CD4-positive, alpha-beta T cell treated with Interleukin-6 for 4 hours (primary cell): ENCODE measurements at regions not wholly inside any gene's neighbourhood (a gene's known extent, or its start where the extent isn't known, plus 50 kb on each side); places are given as distances from the start of the nearest gene placed in this dataset.
A peak's percentile ranks its signal among the peaks of the same experiment; 100 is the strongest.
"Not testable (repeated sequence)": the region's sequence is repeated elsewhere in the genome, so short reads cannot be mapped to it uniquely, and the experiment has no call there.

ENCODE experiments used
- DNase-seq: peaks from one replicate; pipeline ENCODE4 v3.0.0-alpha.2; 2020; ENCODE audit warnings: mixed read lengths

DNA sequence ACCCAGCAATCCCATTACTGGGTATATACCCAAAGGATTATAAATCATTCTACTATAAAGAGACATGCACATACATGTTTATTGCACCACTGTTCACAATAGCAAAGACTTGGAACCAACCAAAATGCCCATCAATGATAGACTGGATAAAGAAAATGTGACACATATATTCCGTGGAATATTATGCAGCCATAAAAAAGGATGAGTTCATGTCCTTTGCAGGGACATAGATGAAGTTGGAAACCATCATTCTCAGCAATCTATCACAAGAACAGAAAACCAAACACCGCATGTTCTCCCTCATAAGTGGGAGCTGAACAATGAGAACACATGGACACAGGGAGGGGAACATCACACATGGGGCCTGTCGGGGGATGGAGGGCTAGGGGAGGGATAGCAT lies 113.2 kb upstream of the PRSS1 start:
- DNase-seq: not testable (repeated sequence)

- peak; percentile 63 for DNase-seq
Measured at GRCh38 chr7:142632271-142633134, 116.8 kb upstream of the PRSS1 start.

DNA sequence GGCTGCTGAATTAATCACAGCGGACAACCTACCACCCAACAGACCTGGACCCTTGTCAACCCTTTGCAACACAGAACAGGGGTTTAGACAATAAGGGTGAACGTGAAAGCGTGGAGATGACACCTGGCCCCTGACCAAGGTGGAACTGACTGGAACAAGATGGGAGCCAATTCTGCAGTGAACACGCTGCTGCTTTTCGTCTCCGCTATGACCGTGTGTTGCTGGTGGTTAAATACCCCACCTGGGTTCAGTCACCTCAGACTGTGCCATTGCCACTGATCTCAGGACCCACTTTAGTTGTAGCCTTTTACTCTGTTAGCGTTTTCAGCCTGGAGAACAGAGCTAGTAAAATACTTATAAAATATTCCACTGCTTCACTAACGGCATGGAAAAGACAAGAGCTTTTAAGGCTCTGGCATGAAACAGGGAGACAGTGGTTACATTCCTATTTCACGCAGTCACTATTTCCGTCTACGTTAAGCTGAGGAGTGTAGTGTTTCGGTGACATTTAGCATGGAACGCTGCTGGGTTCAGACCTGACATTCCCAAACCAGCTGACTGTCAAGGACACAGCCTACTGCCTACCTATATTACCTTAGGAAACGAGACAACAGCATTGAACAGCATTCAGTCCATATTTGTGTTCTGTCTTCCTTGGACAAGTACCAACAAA lies 119.5 kb upstream of the PRSS1 start:
- no peak for DNase-seq

GRCh38 chr7:142628945-142629344 lies 120.3 kb upstream of the PRSS1 start:
- DNase-seq: no peak

DNA sequence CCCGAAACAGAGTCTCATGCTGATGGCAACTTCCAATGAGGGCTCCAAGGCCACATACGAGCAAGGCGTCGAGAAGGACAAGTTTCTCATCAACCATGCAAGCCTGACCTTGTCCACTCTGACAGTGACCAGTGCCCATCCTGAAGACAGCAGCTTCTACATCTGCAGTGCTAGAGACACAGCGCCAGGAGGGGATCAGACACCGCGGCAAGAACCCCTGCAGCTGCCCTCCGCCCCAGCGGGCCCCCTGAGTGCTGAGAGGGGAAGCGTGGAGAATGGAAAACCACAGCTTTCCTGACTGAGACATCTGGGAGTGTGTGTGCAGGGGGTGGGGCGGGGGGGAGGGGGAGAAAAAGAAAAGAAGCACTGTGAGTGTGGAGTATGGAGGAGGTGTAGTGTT lies 122.0 kb upstream of the PRSS1 start:
- not testable (repeated sequence) for DNase-seq

- DNase-seq: peak; percentile 78
Measured at GRCh38 chr7:142626420-142627035, 122.7 kb upstream of the PRSS1 start.

- not testable (repeated sequence) for DNase-seq
Measured at GRCh38 chr7:142625216-142625615, 124.1 kb upstream of the PRSS1 start.

DNA sequence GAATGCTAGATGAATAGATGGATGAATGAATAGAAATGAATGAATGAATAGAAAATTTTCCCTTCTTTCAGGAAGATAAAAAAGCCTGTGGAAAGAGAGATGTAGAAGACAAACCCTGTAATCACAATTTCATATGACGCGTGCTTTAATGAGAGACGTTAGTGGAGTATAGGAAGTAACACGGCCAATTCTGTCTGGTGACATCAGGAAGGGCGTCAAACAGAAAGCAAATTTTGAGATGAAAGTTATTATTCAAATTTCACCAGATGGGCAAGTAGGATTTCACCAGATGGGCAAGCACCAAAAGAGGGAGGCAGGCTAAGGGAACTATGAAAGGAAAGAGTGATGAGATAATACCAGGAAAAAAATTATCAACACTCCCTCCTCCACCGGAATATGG lies 128.9 kb upstream of the PRSS1 start:
- no peak for DNase-seq

DNA sequence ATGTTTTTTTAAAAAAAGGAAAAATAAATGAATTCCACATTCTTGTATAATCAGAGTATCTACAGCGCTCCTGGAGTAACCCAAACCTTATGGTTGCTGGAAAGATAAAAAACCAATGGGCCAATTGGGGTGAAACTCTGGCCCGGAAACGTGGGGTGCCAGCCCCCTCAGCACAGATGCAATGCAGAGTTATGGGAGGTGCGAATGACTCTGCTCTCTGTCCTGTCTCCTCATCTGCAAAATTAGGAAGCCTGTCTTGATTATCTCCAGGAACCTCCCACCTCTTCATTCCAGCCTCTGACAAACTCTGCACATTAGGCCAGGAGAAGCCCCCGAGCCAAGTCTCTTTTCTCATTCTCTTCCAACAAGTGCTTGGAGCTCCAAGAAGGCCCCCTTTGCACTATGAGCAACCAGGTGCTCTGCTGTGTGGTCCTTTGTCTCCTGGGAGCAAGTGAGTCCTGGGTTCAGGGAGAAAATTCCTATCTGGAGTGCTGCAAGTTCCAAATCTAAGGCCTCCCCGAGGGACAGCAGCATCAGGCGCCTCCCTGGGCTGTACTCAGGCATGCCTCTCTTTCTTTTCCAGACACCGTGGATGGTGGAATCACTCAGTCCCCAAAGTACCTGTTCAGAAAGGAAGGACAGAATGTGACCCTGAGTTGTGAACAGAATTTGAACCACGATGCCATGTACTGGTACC lies 130.5 kb upstream of the PRSS1 start:
- peak; percentile 12 for DNase-seq

DNA sequence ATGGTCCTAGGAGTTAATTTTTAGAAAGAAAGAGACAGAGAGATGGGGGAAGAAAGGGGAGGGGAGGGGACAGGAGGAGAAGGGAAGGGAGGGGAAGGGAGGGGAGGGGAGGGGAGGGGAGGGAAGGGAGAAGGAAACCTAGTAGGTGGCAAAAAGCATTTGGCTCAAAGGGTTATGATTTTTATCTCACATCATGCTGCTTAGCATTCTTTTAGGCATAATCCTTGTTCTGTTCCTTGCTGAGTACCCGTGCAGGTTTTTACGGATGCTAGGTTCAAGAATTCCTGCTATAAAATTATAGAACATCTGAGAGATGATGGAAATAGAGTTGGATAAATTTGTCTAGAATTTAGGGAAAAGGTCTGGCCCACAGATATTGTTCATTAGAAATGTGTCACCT lies 132.4 kb upstream of the PRSS1 start:
- DNase-seq: no peak

- peak; percentile 18 for DNase-seq
Measured at GRCh38 chr7:142616121-142616643, 133.1 kb upstream of the PRSS1 start.

DNA sequence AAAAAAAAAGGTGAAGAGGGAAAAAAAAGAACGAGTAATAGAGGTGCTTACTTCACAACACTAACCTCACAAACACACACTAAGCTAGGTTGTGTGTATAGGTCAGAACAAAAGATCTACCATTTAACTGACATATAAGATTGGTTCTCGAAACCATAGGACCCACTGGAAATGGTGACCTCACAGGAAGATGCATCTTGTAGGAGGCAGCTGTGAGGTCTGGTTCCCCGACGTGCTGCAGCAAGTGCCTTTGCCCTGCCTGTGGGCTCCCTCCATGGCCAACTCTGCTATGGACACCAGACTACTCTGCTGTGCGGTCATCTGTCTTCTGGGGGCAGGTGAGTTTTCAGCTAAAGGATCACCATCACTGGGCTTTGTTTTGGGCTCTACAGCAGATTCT lies 133.8 kb upstream of the PRSS1 start:
- peak; percentile 17 for DNase-seq

GRCh38 chr7:142614116-142614515 lies 135.2 kb upstream of the PRSS1 start:
- no peak for DNase-seq

DNA sequence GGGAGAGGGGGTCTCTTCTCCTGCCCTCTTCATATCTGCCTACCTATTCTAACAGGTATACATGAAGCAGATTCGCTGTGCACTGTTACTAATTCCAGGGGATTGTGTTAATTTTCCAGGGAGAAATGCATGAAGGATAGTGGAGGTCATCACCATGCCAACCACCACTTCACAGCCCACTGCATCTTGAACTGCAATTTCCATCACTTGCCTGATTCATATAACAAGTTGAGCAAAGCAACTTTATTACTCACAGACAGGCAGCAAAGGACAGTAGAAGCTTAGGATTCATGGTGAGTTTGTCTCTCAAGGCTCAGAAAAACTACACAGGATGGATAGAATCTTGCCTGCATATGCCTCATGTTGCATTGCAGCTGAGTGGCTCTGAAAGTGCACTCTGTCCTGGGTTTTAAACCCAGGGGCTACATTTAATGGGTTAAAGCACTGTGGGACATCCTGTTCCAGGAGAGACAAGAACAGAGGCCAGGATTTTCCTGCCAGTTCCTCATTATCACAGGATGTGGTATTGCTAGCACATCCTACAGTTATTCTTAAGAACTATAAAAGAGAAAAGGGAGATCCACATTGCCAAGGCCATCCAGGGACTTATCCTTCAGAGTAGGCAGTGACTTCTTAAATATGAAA lies 136.9 kb upstream of the PRSS1 start:
- no peak for DNase-seq

GRCh38 chr7:142611566-142612236 lies 137.6 kb upstream of the PRSS1 start:
- DNase-seq: peak; percentile 9

DNA sequence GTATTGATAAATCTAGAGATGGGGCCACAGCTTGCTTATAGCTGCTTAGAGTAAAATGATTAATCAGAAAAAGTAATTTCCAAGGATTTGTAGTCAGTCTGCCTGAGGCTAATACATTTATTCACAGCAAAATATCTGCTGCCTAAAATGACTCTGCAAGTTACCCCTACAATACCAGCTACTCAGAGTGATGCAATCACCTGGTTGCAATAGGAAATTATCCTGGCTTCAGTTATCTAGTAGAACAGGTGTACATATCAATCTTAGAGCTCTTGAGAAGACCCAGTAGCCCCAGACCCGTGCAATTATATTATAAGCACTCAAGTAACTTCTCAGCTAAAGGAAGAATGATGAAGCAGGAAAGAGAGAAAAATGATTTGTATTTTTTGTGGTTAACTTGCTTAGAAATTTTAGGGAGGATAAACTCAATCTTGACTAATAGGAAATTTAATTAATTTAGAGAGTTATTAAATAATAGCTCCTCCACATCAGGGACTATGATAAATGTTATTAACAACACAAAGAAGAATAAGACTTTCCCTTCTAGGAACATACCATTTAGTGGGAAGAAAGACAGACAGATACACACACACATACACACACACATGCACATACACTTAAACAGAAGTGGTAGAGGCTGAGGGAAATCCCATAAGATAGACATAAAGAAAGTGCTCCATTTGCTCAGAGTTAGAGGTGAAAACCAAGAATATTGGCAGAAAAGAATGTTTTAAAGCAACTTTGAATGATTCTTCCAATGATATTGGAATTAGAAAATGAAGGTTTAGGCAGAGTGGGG lies 140.4 kb upstream of the PRSS1 start:
- no peak for DNase-seq

- DNase-seq: no peak
Measured at GRCh38 chr7:142607351-142607750, 141.9 kb upstream of the PRSS1 start.

DNA sequence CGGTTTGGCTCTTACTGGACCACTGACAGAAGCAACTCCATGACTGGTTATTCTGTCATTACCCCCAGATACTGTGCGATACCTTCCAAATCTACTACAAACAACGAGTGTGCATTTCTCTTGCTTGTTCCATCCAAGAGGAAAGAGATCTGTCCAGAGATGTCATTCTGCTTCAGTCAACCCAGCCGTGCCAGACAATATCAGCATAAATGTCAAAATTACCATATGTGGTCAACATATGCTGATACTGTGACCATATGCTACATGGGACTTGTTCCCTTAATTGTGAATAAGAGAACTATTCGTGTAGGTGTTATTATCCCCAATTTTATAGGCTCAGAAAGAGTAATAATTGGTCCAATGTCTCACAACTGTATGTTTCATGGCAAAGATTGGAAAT lies 143.2 kb upstream of the PRSS1 start:
- no peak for DNase-seq

GRCh38 chr7:142604671-142605070 lies 144.6 kb upstream of the PRSS1 start:
- no peak for DNase-seq

- peak; percentile 65 for DNase-seq
Measured at GRCh38 chr7:142603870-142604448, 145.3 kb upstream of the PRSS1 start.

DNA sequence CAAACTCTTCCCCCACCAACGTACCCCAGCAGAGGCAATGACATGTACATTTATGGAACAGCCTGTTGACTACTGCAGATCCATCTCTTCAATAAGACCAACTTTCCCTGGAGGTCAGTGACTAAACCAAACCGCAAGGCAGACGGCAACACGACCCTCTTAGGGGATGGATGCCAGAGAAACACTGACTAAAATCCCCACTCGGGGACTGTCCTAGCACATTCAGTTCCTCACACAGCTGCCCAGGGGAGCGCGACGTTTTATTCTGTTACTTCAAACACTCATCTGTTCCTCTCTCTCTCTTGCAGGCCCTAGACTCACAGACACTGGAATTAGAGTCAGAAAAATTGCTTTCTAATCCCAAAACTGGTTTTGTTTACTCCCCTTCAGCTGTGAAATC lies 146.5 kb upstream of the PRSS1 start:
- no peak for DNase-seq
